Fibroblast of lung (primary cell): ENCODE measurements at regions not wholly inside any gene's neighbourhood (a gene's known extent, or its start where the extent isn't known, plus 50 kb on each side); places are given as distances from the start of the nearest gene placed in this dataset.

Source experiments
- CTCF ChIP-seq, 2 donors: IDR thresholded peaks in 1 of 2; conservative IDR thresholded peaks in 1 of 2; 1 replicate in 1 of 2; 2 replicates in 1 of 2; pipeline ENCODE4 v1.5.1; 2011 to 2012; ENCODE audit warnings: low read length in 2 of 2, control low read depth in 1 of 2, inconsistent platforms in 1 of 2, low read depth in 1 of 2, mild to moderate bottlenecking in 1 of 2
- EZH2 ChIP-seq: IDR thresholded peaks from 2 replicates; pipeline ENCODE4 v1.5.1; 2012; ENCODE audit warnings: low read length, control low read depth, mild to moderate bottlenecking; ENCODE audit errors: missing control alignments

GRCh38 chr6:22149096-22149495, 147.7 kb downstream of the PRL start:
- TF ChIP-seq EZH2 (no peak), CTCF (conservative IDR thresholded peaks at IDR 0.05 in 1 of 2, IDR thresholded peaks at IDR 0.05 in 1 of 2; ENCODE audit: low read depth in 1 of 2, low read length in 2 of 2) (no peak)
